Mammary epithelial cell (primary cell): ENCODE measurements at regions not wholly inside any gene's neighbourhood (a gene's known extent, or its start where the extent isn't known, plus 50 kb on each side); places are given as distances from the start of the nearest gene placed in this dataset.

Experiments
- EZH2 ChIP-seq: IDR thresholded peaks from 2 replicates; pipeline ENCODE4 v1.6.1; 2012; ENCODE audit warnings: low read length, inconsistent platforms, borderline replicate concordance
- TF ChIP-seq, protein P1 (sequence below), 2 donors: IDR thresholded peaks in 1 of 2; conservative IDR thresholded peaks in 1 of 2; 2 replicates each; pipeline ENCODE4 v1.5.1; 2011 to 2012; ENCODE audit warnings: inconsistent platforms in 2 of 2, low read length in 2 of 2, mild to moderate bottlenecking in 2 of 2, control low read depth in 1 of 2, low read depth in 1 of 2; ENCODE audit not compliant: insufficient read depth in 1 of 2; ENCODE audit errors: extremely low read depth in 1 of 2

DNA sequence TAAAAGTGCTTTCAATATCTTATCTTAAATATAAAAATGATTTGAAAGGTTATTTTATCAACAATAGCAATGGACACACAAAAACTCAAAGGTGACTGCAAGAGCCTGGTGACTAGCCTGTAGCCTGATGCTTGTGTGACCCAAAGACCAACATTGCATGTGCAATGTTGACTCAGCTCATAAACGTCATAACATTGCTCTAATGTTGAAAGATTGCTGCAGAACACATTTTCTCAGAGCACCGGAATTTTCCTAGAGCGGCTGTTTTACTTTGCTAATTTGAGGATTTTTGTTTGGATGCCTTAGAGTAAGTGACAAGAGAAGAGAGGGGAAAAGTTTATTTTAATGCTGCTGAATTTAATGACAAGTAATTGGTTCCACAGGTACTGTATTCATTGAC, 107.1 kb downstream of the RAB18 start:
- TF ChIP-seq, protein P1, sequence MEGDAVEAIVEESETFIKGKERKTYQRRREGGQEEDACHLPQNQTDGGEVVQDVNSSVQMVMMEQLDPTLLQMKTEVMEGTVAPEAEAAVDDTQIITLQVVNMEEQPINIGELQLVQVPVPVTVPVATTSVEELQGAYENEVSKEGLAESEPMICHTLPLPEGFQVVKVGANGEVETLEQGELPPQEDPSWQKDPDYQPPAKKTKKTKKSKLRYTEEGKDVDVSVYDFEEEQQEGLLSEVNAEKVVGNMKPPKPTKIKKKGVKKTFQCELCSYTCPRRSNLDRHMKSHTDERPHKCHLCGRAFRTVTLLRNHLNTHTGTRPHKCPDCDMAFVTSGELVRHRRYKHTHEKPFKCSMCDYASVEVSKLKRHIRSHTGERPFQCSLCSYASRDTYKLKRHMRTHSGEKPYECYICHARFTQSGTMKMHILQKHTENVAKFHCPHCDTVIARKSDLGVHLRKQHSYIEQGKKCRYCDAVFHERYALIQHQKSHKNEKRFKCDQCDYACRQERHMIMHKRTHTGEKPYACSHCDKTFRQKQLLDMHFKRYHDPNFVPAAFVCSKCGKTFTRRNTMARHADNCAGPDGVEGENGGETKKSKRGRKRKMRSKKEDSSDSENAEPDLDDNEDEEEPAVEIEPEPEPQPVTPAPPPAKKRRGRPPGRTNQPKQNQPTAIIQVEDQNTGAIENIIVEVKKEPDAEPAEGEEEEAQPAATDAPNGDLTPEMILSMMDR (conservative IDR thresholded peaks at IDR 0.05 in 1 of 2, IDR thresholded peaks at IDR 0.05 in 1 of 2; ENCODE audit: extremely low read depth in 1 of 2, insufficient read depth in 1 of 2, low read depth in 1 of 2, low read length in 2 of 2): no peak
- TF ChIP-seq EZH2: no peak
